GM23338 (cell line): ENCODE measurements at regions not wholly inside any gene's neighbourhood (a gene's known extent, or its start where the extent isn't known, plus 50 kb on each side); places are given as distances from the start of the nearest gene placed in this dataset.

Experiments used
- ATAC-seq: fragments of 200-7000 bp; cut with Tn5 transposase; 3 replicates; pipeline ENCODE4 v1.9.1; 2020
- DNase-seq: peaks from one replicate; pipeline ENCODE4 v3.0.0-alpha.2; 2015; ENCODE audit warnings: low spot score
- H2AFZ ChIP-seq: fragments of 200-600 bp; sonication (generic); 2 replicates; pipeline ENCODE4 v1.8.0; 2016; ENCODE audit warnings: antibody characterized with exemption, mild to moderate bottlenecking, moderate library complexity
- H3F3A ChIP-seq: fragments of 200-600 bp; sonication (generic); replicated peaks from 2 replicates; pipeline ENCODE4 v1.8.0; 2017; ENCODE audit warnings: antibody characterized with exemption, mixed run types, low read depth
- H3K27ac ChIP-seq: fragments of 200-600 bp; sonication (generic); 2 replicates; pipeline ENCODE4 v1.6.1; 2016; ENCODE audit warnings: low read depth
- H3K27me3 ChIP-seq: fragments of 200-600 bp; sonication (generic); 2 replicates; pipeline ENCODE4 v1.8.0; 2016; ENCODE audit warnings: mild to moderate bottlenecking, mixed run types, moderate library complexity; ENCODE audit not compliant: insufficient read depth
- H3K36me3 ChIP-seq: fragments of 200-600 bp; sonication (generic); 2 replicates; pipeline ENCODE4 v1.8.0; 2016; ENCODE audit warnings: mild to moderate bottlenecking; ENCODE audit not compliant: insufficient read depth
- H3K4me1 ChIP-seq: fragments of 200-600 bp; sonication (generic); 2 replicates; pipeline ENCODE4 v1.8.0; 2016; ENCODE audit warnings: mild to moderate bottlenecking, moderate library complexity; ENCODE audit not compliant: insufficient read depth
- H3K4me2 ChIP-seq: fragments of 200-600 bp; sonication (generic); 2 replicates; pipeline ENCODE4 v1.7.1; 2017; ENCODE audit warnings: mixed run types
- H3K4me3 ChIP-seq: fragments of 200-600 bp; sonication (generic); 2 replicates; pipeline ENCODE4 v1.6.1; 2016; ENCODE audit warnings: mixed run types
- H3K79me2 ChIP-seq: fragments of 200-600 bp; sonication (generic); replicated peaks from 2 replicates; pipeline ENCODE4 v1.8.0; 2017; ENCODE audit warnings: mild to moderate bottlenecking; ENCODE audit not compliant: insufficient read depth
- H3K9me2 ChIP-seq: fragments of 200-600 bp; sonication (generic); 2 replicates; pipeline ENCODE4 v1.8.0; 2017; ENCODE audit not compliant: insufficient read depth
- H4K20me1 ChIP-seq: fragments of 200-600 bp; sonication (generic); replicated peaks from 2 replicates; pipeline ENCODE4 v1.8.0; 2017; ENCODE audit warnings: mild to moderate bottlenecking; ENCODE audit not compliant: insufficient read depth
- H3K27ac Mint-ChIP-seq: 2 replicates; pipeline ENCODE4 v1.8.0; 2020; ENCODE audit warnings: inconsistent platforms, mild to moderate bottlenecking, moderate library complexity, mixed read lengths
- H3K27me3 Mint-ChIP-seq: 3 replicates; pipeline ENCODE4 v1.8.0; 2022; ENCODE audit warnings: low read depth, mild to moderate bottlenecking, moderate library complexity, mixed read lengths, inconsistent platforms; ENCODE audit not compliant: insufficient read depth, poor library complexity
- H3K36me3 Mint-ChIP-seq: 3 replicates; pipeline ENCODE4 v1.8.0; 2021; ENCODE audit warnings: low read depth, mild to moderate bottlenecking, inconsistent platforms, moderate library complexity, mixed read lengths
- H3K4me1 Mint-ChIP-seq: 3 replicates; pipeline ENCODE4 v1.8.0; 2020; ENCODE audit warnings: mild to moderate bottlenecking, inconsistent platforms, mixed read lengths
- H3K4me3 Mint-ChIP-seq: 3 replicates; pipeline ENCODE4 v1.8.0; 2021; ENCODE audit warnings: moderate library complexity, mild to moderate bottlenecking, inconsistent platforms, mixed read lengths
- H3K9me3 Mint-ChIP-seq: 3 replicates; pipeline ENCODE4 v1.8.0; 2020; ENCODE audit warnings: moderate library complexity, mild to moderate bottlenecking, inconsistent platforms, mixed read lengths
- CREB1 ChIP-seq: fragments of 250-450 bp; sonication (Bioruptor Pico); IDR thresholded peaks from 2 replicates; pipeline ENCODE4 v1.5.0; 2020; ENCODE audit warnings: low read depth, mild to moderate bottlenecking, moderate library complexity
- CTCF ChIP-seq, 2 experiments: fragments of 200-600 bp in 1 of 2; sonication (generic) in 1 of 2; conservative IDR thresholded peaks; 2 replicates each; pipeline versions ENCODE4 v1.5.1 to v1.6.1; 2016 to 2017; ENCODE audit warnings: antibody characterized with exemption in 2 of 2, low read depth in 2 of 2, mild to moderate bottlenecking in 2 of 2, moderate library complexity in 1 of 2
- EZH2 ChIP-seq: fragments of 200-600 bp; sonication (generic); IDR thresholded peaks from one replicate; pipeline ENCODE4 v1.8.0; 2017; ENCODE audit warnings: antibody characterized with exemption, mild to moderate bottlenecking, low read depth; ENCODE audit not compliant: unreplicated experiment
- JUNB ChIP-seq: IDR thresholded peaks from one replicate; pipeline ENCODE4 v1.6.1; 2016; ENCODE audit warnings: antibody characterized with exemption; ENCODE audit not compliant: unreplicated experiment
- NANOG ChIP-seq: IDR thresholded peaks from 2 replicates; pipeline ENCODE4 v1.6.1; 2016; ENCODE audit warnings: antibody characterized with exemption, borderline replicate concordance
- POLR2AphosphoS5 ChIP-seq: IDR thresholded peaks from 2 replicates; pipeline ENCODE4 v1.6.1; 2016; ENCODE audit warnings: antibody characterized with exemption, low read depth
- REST ChIP-seq: IDR thresholded peaks from one replicate; pipeline ENCODE4 v1.6.1; 2018; ENCODE audit warnings: antibody characterized with exemption; ENCODE audit not compliant: unreplicated experiment
- STAT1 ChIP-seq: IDR thresholded peaks from one replicate; pipeline ENCODE4 v1.6.1; 2016; ENCODE audit warnings: antibody characterized with exemption; ENCODE audit not compliant: unreplicated experiment
- ZNF114 ChIP-seq: fragments of 250-450 bp; sonication (Bioruptor Pico); IDR thresholded peaks from 2 replicates; pipeline ENCODE4 v1.5.0; 2020; ENCODE audit warnings: mild to moderate bottlenecking, moderate library complexity
- ZNF462 ChIP-seq: fragments of 250-450 bp; sonication (Bioruptor Pico); IDR thresholded peaks from 2 replicates; pipeline ENCODE4 v1.5.0; 2020; ENCODE audit warnings: mild to moderate bottlenecking, moderate library complexity

- Mint-ChIP-seq H3K36me3 (peaks cover 7% of the 10 kb centered on the region), H3K4me3 (no peak overlapping the region), H3K27ac (no peak overlapping the region), H3K27me3 (peaks cover 15% of the 10 kb centered on the region), H3K9me3 (peaks cover 77% of the 10 kb centered on the region), H3K4me1 (no peaks in the 10 kb centered on the region)
- TF ChIP-seq REST (no peak), ZNF114 (CRISPR knock-in tag) (no peak), STAT1 (no peak), NANOG (no peak), JUNB (no peak), CTCF (conservative IDR thresholded peaks at IDR 0.05; ENCODE audit: low read depth in 2 of 2) (no peak)
- H3K4me2 ChIP-seq: no peak overlapping the region
- ATAC-seq (no peak), DNase-seq (no peak)
- no peak overlapping the region for H3K4me3 ChIP-seq
- no peaks in the 10 kb centered on the region for H3K27me3 ChIP-seq
- H3F3A ChIP-seq: no peaks in the 10 kb centered on the region
- H3K4me1 ChIP-seq: no peaks in the 10 kb centered on the region
- H3K27ac ChIP-seq: no peak overlapping the region
- H3K36me3 ChIP-seq: no peaks in the 10 kb centered on the region
- H3K9me2 ChIP-seq: no peaks in the 10 kb centered on the region
- no peak overlapping the region for H2AFZ ChIP-seq
- H3K79me2 ChIP-seq: no peaks in the 10 kb centered on the region
- H4K20me1 ChIP-seq: no peaks in the 10 kb centered on the region
Measured at GRCh38 chr1:4010284-4010683, 110.2 kb upstream of the C1orf174 start.

GRCh38 chr1:4010814-4011605 lies 110.9 kb upstream of the C1orf174 start:
- H3K4me2 ChIP-seq: no peak overlapping the region
- no peak for DNase-seq
- no peak overlapping the region for H3K4me3 ChIP-seq
- no peaks in the 10 kb centered on the region for H3K36me3 ChIP-seq
- peaks cover 13% of the 10 kb centered on the region for H3K27me3 Mint-ChIP-seq
- no peak for ATAC-seq
- H3F3A ChIP-seq: no peaks in the 10 kb centered on the region
- H2AFZ ChIP-seq: no peak overlapping the region
- peaks cover 2% of the 10 kb centered on the region; the same call in 1 of the 3 replicates for H3K4me1 Mint-ChIP-seq
- H3K27ac Mint-ChIP-seq: no peak overlapping the region
- H3K27me3 ChIP-seq: no peaks in the 10 kb centered on the region
- peaks cover 9% of the 10 kb centered on the region for H3K36me3 Mint-ChIP-seq
- H4K20me1 ChIP-seq: no peaks in the 10 kb centered on the region
- no peaks in the 10 kb centered on the region for H3K79me2 ChIP-seq
- H3K9me3 Mint-ChIP-seq: peaks cover 78% of the 10 kb centered on the region
- no peaks in the 10 kb centered on the region for H3K4me1 ChIP-seq
- no peak overlapping the region for H3K27ac ChIP-seq
- no peak overlapping the region for H3K4me3 Mint-ChIP-seq
- no peaks in the 10 kb centered on the region for H3K9me2 ChIP-seq
- TF ChIP-seq ZNF462 (CRISPR knock-in tag) (no peak), STAT1 (no peak), EZH2 (no peak), CREB1 (CRISPR knock-in tag) (no peak), POLR2AphosphoS5 (no peak), NANOG (no peak)
